H1 (cell line): ENCODE measurements at regions not wholly inside any gene's neighbourhood (a gene's known extent, or its start where the extent isn't known, plus 50 kb on each side); places are given as distances from the start of the nearest gene placed in this dataset.

ENCODE experiments used
- BRCA1 ChIP-seq: IDR thresholded peaks from 2 replicates; pipeline ENCODE4 v1.6.1; 2012; ENCODE audit warnings: low read depth, low read length, improper control_type of control experiment
- KDM4A ChIP-seq: IDR thresholded peaks from one replicate; pipeline ENCODE4 v1.7.1; 2012; ENCODE audit warnings: low read depth, mild to moderate bottlenecking, moderate library complexity, low read length, inconsistent platforms; ENCODE audit not compliant: severe bottlenecking
- POLR2AphosphoS5 ChIP-seq: IDR thresholded peaks from 2 replicates; pipeline ENCODE4 v1.6.1; 2011; ENCODE audit warnings: low read depth, low read length
- RNF2 ChIP-seq: fragments of 200-900, 300-1000 bp; sonication (generic); IDR thresholded peaks from 2 replicates; pipeline ENCODE4 v1.7.1; 2016; ENCODE audit warnings: borderline replicate concordance, low read depth, mild to moderate bottlenecking, antibody characterized with exemption, low read length; ENCODE audit not compliant: poor library complexity, severe bottlenecking; ENCODE audit errors: missing control alignments
- TAF7 ChIP-seq: optimal IDR thresholded peaks from 2 replicates; pipeline ENCODE3; 2011; ENCODE audit warnings: low read depth, mild to moderate bottlenecking, inconsistent platforms, low read length, moderate library complexity, borderline replicate concordance
- TBP ChIP-seq: IDR thresholded peaks from 2 replicates; pipeline ENCODE4 v1.6.1; 2011; ENCODE audit warnings: low read depth, low read length, improper control_type of control experiment
- YY1 ChIP-seq: IDR thresholded peaks from 2 replicates; pipeline ENCODE4 v1.6.1; 2011; ENCODE audit warnings: low read depth, mild to moderate bottlenecking, low read length

- TF ChIP-seq RNF2, result no peak
- TF ChIP-seq POLR2AphosphoS5, result no peak
- TF ChIP-seq BRCA1, result no peak
- TF ChIP-seq TAF7, result no peak
- no peak for TF ChIP-seq TBP
- no peak for TF ChIP-seq KDM4A
- TF ChIP-seq YY1, result no peak
These were observed 129.7 kb downstream of the DUSP10 start (continued) for GRCh38 chr1:221612047-221612777.
